Fibroblast of lung (primary cell): ENCODE measurements at regions not wholly inside any gene's neighbourhood (a gene's known extent, or its start where the extent isn't known, plus 50 kb on each side); places are given as distances from the start of the nearest gene placed in this dataset.

Source experiments
- CTCF ChIP-seq, 2 donors: IDR thresholded peaks in 1 of 2; conservative IDR thresholded peaks in 1 of 2; 1 replicate in 1 of 2; 2 replicates in 1 of 2; pipeline ENCODE4 v1.5.1; 2011 to 2012; ENCODE audit warnings: low read length in 2 of 2, control low read depth in 1 of 2, inconsistent platforms in 1 of 2, low read depth in 1 of 2, mild to moderate bottlenecking in 1 of 2
- EZH2 ChIP-seq: IDR thresholded peaks from 2 replicates; pipeline ENCODE4 v1.5.1; 2012; ENCODE audit warnings: low read length, control low read depth, mild to moderate bottlenecking; ENCODE audit errors: missing control alignments

GRCh38 chr2:217219164-217219520, 359.3 kb upstream of the TNP1 start:
- no peak for TF ChIP-seq CTCF (conservative IDR thresholded peaks at IDR 0.05 in 1 of 2, IDR thresholded peaks at IDR 0.05 in 1 of 2; ENCODE audit: low read depth in 1 of 2, low read length in 2 of 2)
- TF ChIP-seq EZH2: no peak
